Sigmoid colon (tissue), 6 donors: ENCODE measurements at regions not wholly inside any gene's neighbourhood (a gene's known extent, or its start where the extent isn't known, plus 50 kb on each side); places are given as distances from the start of the nearest gene placed in this dataset.

ENCODE experiments used
- DNase-seq: peaks from one replicate; pipeline ENCODE4 v3.0.0-alpha.2; 2019
- H3K27ac ChIP-seq, 4 donors: fragments of 200-600 bp; sonication (generic); one replicate each; pipeline ENCODE4 v1.5.1; 2016 to 2019; ENCODE audit warnings: mild to moderate bottlenecking in 1 of 4
- H3K27me3 ChIP-seq, 3 donors: fragments of 200-600 bp; sonication (generic); one replicate each; pipeline ENCODE4 v1.5.1; 2019; ENCODE audit warnings: mild to moderate bottlenecking in 1 of 3
- H3K36me3 ChIP-seq, 4 donors: fragments of 200-600 bp; sonication (generic); one replicate each; pipeline ENCODE4 v1.5.1; 2016 to 2019
- H3K4me1 ChIP-seq, 4 donors: fragments of 200-600 bp; sonication (generic); one replicate each; pipeline ENCODE4 v1.5.1; 2017 to 2019
- H3K4me3 ChIP-seq, 4 donors: fragments of 200-600 bp; sonication (generic); one replicate each; pipeline ENCODE4 v1.5.1; 2017 to 2019; ENCODE audit warnings: mild to moderate bottlenecking in 2 of 4, moderate library complexity in 1 of 4
- H3K9me3 ChIP-seq, 4 donors: fragments of 200-600 bp in 3 of 4; sonication (generic) in 3 of 4; one replicate each; pipeline versions ENCODE4 v1.5.1 to v1.6.1; 2013 to 2019
- CTCF ChIP-seq, 4 experiments: fragments of 450-650 bp in 3 of 4; fragments of 200-600 bp in 1 of 4; IDR thresholded peaks; one replicate each; pipeline ENCODE4 v1.5.1; 2016 to 2019; ENCODE audit warnings: antibody characterized with exemption in 4 of 4, mild to moderate bottlenecking in 3 of 4, moderate library complexity in 2 of 4
- EP300 ChIP-seq, 4 donors: sonication (generic); formaldehyde crosslinking; IDR thresholded peaks; one replicate each; pipeline ENCODE4 v1.6.1; 2017; ENCODE audit warnings: antibody characterized with exemption in 4 of 4
- POLR2A ChIP-seq, 2 donors: fragments of 450-650 bp; IDR thresholded peaks; one replicate each; pipeline ENCODE4 v1.6.1; 2016; ENCODE audit warnings: antibody characterized with exemption in 2 of 2, mild to moderate bottlenecking in 2 of 2, moderate library complexity in 2 of 2
- POLR2AphosphoS5 ChIP-seq, 4 donors: sonication (generic); formaldehyde crosslinking; IDR thresholded peaks; one replicate each; pipeline ENCODE4 v1.6.1; 2017; ENCODE audit warnings: antibody characterized with exemption in 4 of 4
- WGBS, 2 donors: extraction: QIAGEN DNeasy Blood & Tissue Kit; methylation state at CpG; one replicate each; pipeline ENCODE4 v1.1.7; 2013; 5-methylcytosine and 5-hydroxymethylcytosine counted together
- intact Hi-C: fragments of 100-400 bp; cut with DNase I; formaldehyde crosslinking; loops from one replicate; pipeline ENCODE4 v1.15.1; 2023
- donor health status: healthy with polysubstance abuse.
- donor health status: healthy.

DNA sequence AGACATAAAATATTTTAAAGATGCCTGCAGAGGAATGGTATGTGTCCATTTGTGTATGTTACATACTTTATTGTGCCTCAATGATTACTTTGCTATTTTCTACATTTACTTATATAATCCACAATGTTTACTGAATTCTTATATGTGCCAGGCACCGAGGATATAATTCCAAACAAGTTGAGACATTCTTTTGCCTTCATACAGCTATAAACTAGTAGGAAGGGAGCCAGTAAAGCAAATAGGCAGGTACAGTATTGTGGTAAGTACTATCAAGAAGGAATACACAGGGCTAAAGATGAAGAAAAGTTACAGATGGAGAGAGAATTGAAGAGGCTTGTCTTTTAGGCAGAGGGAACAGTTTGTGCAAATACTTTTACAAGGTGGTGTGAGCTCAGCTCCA is 131.6 kb downstream of the DISP1 start:
- 15 to 57% methylated on average over 1 of the region's 1 CpG for WGBS, 2 donors
- Histone ChIP-seq H3K36me3 (peaks cover 0 to 28% (median 5%) of the 10 kb centered on the region in 4 donors), H3K9me3 (no peaks in the 10 kb centered on the region), H3K27me3 (no peaks in the 10 kb centered on the region), H3K4me1 (peaks cover 0 to 15% (median 4%) of the 10 kb centered on the region in 4 donors), H3K27ac (no peak overlapping the region), H3K4me3 (no peak overlapping the region)
- DNase-seq: no peak
- TF ChIP-seq EP300 (IDR thresholded peaks at IDR 0.05) (no peak), POLR2A (IDR thresholded peaks at IDR 0.05) (no peak), POLR2AphosphoS5 (IDR thresholded peaks at IDR 0.05) (no peak), CTCF (IDR thresholded peaks at IDR 0.05) (no peak)
- intact Hi-C loops: no loop called here

DNA sequence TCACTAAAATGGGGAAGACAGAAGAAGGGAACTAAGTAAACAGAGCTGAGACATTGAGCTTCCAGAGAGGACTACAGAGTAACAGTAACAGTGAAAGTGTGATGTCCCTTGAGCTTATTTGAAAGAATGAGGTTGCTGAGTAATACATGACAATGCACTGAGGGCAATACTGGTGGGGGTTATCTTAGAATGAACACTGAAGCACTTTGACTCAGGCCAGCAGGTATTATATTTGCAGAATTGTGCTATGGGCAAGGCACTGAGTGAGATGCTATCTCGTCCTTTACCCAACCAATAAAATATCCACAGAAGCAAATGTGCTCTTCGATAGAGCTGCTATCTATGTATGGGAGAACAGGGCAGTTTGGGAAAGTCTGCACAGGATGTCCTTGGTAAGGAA is 133.2 kb downstream of the DISP1 start:
- peaks cover 0 to 14% (median 7%) of the 10 kb centered on the region in 4 donors for H3K4me1 ChIP-seq
- no peak overlapping the region for H3K4me3 ChIP-seq
- H3K27ac ChIP-seq: no peak overlapping the region
- no peak for TF ChIP-seq POLR2A (IDR thresholded peaks at IDR 0.05)
- TF ChIP-seq POLR2AphosphoS5 (IDR thresholded peaks at IDR 0.05): no peak
- TF ChIP-seq CTCF (IDR thresholded peaks at IDR 0.05): no peak
- TF ChIP-seq EP300 (IDR thresholded peaks at IDR 0.05): no peak
- intact Hi-C loops: no loop called here
- peaks cover 0 to 24% (median 4%) of the 10 kb centered on the region in 4 donors for H3K36me3 ChIP-seq
- WGBS, 2 donors: 94 to 96% methylated on average over 2 of the region's 2 CpGs
- H3K27me3 ChIP-seq: no peaks in the 10 kb centered on the region
- DNase-seq: no peak
- no peaks in the 10 kb centered on the region for H3K9me3 ChIP-seq

DNA sequence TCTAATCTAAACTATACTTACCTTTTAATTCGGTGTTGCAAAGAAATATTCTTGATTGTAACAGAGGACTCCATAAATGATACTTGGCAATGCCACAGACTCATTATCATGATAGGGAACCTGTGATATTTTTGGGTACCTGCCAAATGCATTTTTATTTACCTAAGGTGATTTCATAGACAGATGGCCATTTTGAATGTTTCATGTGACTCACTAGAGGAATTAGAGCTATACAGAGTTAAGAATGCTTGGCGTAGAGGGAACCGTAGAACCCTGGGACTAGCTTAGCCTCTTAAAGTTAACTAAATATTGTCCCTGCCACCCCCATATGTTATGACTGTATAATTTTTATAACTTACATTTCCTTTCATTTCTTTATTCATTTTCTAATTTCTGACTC is 136.1 kb downstream of the DISP1 start:
- H3K4me3 ChIP-seq: no peak overlapping the region
- 22 to 62% methylated on average over 3 of the region's 3 CpGs for WGBS, 2 donors
- no peak for TF ChIP-seq CTCF (IDR thresholded peaks at IDR 0.05)
- no peak for TF ChIP-seq POLR2A (IDR thresholded peaks at IDR 0.05)
- no peak for TF ChIP-seq EP300 (IDR thresholded peaks at IDR 0.05)
- TF ChIP-seq POLR2AphosphoS5 (IDR thresholded peaks at IDR 0.05): no peak
- no peaks in the 10 kb centered on the region for H3K27me3 ChIP-seq
- intact Hi-C loops: no loop called here
- peak overlapping the region in 1 of 4 donors; percentile 18 for H3K27ac ChIP-seq
- DNase-seq: no peak
- H3K36me3 ChIP-seq: peaks cover 0 to 5% (median 0%) of the 10 kb centered on the region in 4 donors
- H3K4me1 ChIP-seq: peaks cover 0 to 38% (median 33%) of the 10 kb centered on the region in 4 donors
- H3K9me3 ChIP-seq: no peaks in the 10 kb centered on the region

GRCh38 chr1:222953585-222953984 is 138.7 kb downstream of the DISP1 start:
- peaks cover 0 to 34% (median 33%) of the 10 kb centered on the region in 4 donors for H3K4me1 ChIP-seq
- peak overlapping the region; percentile 35 to 62 (median 51) for H3K27ac ChIP-seq
- intact Hi-C loops: no loop called here
- no peak for DNase-seq
- H3K4me3 ChIP-seq: no peak overlapping the region
- 68 to 85% methylated on average over 1 of the region's 1 CpG for WGBS, 2 donors
- TF ChIP-seq POLR2AphosphoS5 (IDR thresholded peaks at IDR 0.05): no peak
- peaks cover 0 to 5% (median 0%) of the 10 kb centered on the region in 4 donors for H3K36me3 ChIP-seq
- no peaks in the 10 kb centered on the region for H3K27me3 ChIP-seq
- H3K9me3 ChIP-seq: no peaks in the 10 kb centered on the region

DNA sequence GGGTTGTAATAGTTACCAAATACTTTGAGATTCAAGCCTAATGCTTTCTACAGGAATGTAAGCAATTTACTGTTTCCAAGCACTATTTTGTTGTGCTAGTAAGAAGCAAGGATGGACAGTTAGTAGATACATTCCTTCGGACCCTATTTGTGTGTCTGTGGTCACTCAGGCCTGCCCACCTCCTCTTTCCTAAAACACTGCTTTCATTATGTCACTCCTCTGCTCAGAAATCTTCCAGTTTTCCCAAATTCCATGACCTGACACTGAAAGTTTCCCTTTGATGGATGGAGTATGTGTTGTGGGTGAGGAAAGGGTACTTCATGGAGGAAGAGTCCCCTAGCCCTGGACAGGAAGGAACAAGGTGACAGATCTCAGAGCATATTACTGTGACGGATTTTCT is 141.1 kb downstream of the DISP1 start:
- intact Hi-C loops: no loop called here
- H3K9me3 ChIP-seq: no peaks in the 10 kb centered on the region
- no peaks in the 10 kb centered on the region for H3K36me3 ChIP-seq
- no peaks in the 10 kb centered on the region for H3K27me3 ChIP-seq
- TF ChIP-seq CTCF (IDR thresholded peaks at IDR 0.05) (no peak), POLR2AphosphoS5 (IDR thresholded peaks at IDR 0.05) (no peak), POLR2A (IDR thresholded peaks at IDR 0.05) (no peak), EP300 (IDR thresholded peaks at IDR 0.05) (no peak)
- peaks cover 0 to 32% (median 30%) of the 10 kb centered on the region in 4 donors for H3K4me1 ChIP-seq
- H3K4me3 ChIP-seq: no peak overlapping the region
- no peak for DNase-seq
- 83 to 91% methylated on average over 2 of the region's 2 CpGs for WGBS, 2 donors
- H3K27ac ChIP-seq: no peak overlapping the region
